K562 (cell line): ENCODE measurements at regions not wholly inside any gene's neighbourhood (a gene's known extent, or its start where the extent isn't known, plus 50 kb on each side); places are given as distances from the start of the nearest gene placed in this dataset.

Experiments
- CTCF ChIP-seq, 3 experiments: IDR thresholded peaks in 2 of 3; conservative IDR thresholded peaks in 1 of 3; 2 replicates each; pipeline ENCODE4 v1.5.1; 2011 to 2012; ENCODE audit warnings: low read length in 3 of 3, mild to moderate bottlenecking in 3 of 3, control low read depth in 2 of 3, improper control_type of control experiment in 1 of 3, inconsistent platforms in 1 of 3, low read depth in 1 of 3, mixed read lengths in 1 of 3, moderate library complexity in 1 of 3; ENCODE audit not compliant: insufficient read depth in 2 of 3
- MXI1 ChIP-seq: IDR thresholded peaks from 2 replicates; pipeline ENCODE4 v1.6.1; 2011; ENCODE audit warnings: low read depth, mild to moderate bottlenecking, improper control_type of control experiment, low read length
- POLR2A ChIP-seq: fragments of 450-650 bp; conservative IDR thresholded peaks from 2 replicates; pipeline ENCODE4 v1.6.1; 2016
- ZNF121 ChIP-seq: sonication (generic); formaldehyde crosslinking; conservative IDR thresholded peaks from 2 replicates; pipeline ENCODE4 v1.8.0; 2022; ENCODE audit warnings: missing genetic modification reagents
- ZSCAN32 ChIP-seq: fragments of 450-650 bp; formaldehyde crosslinking; IDR thresholded peaks from 2 replicates; pipeline ENCODE4 v1.4.0; 2020; ENCODE audit warnings: mild to moderate bottlenecking, moderate library complexity
- TF ChIP-seq, protein P1 (sequence below): sonication (generic); formaldehyde crosslinking; IDR thresholded peaks from 2 replicates; pipeline ENCODE4 v1.9.0; 2022; ENCODE audit warnings: mild to moderate bottlenecking, missing genetic modification reagents
- TF ChIP-seq, protein P2 (sequence below): sonication (generic); formaldehyde crosslinking; IDR thresholded peaks from 2 replicates; pipeline ENCODE4 v1.8.1; 2023; ENCODE audit warnings: mild to moderate bottlenecking, missing genetic modification reagents
- TF ChIP-seq, protein P3 (sequence below), 2 experiments: fragments of 450-650 bp in 1 of 2; sonication (generic) in 1 of 2; formaldehyde crosslinking in 1 of 2; IDR thresholded peaks in 1 of 2; conservative IDR thresholded peaks in 1 of 2; 2 replicates each; pipeline versions ENCODE4 v1.6.1 to v1.8.1; 2016 to 2023; ENCODE audit warnings: mild to moderate bottlenecking in 2 of 2, moderate library complexity in 2 of 2, inconsistent platforms in 1 of 2, missing genetic modification reagents in 1 of 2
- TF ChIP-seq, protein P4 (sequence below): fragments of 450-650 bp; IDR thresholded peaks from 2 replicates; pipeline ENCODE4 v1.6.1; 2016; ENCODE audit warnings: antibody characterized with exemption

DNA sequence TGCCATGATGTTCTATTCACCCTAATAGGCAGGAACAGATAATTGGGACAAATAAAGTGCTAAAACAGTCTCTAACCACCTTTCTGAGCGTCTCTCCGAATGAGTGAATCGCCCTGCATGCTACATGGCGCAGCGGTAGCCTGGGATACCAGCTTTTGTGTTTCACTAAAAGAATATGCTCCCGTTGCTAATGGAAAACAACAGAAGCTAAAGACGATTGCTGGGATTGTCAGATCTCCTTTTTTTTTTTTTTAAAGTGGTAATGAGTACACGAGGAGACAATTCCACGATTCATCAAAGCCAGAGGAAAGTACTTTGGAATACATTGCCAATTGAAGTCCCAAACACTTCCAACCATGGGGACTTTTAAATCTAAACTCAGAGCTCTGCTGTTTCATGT lies 1815.3 kb upstream of the CELF4 start:
- TF ChIP-seq CTCF (IDR thresholded peaks at IDR 0.05 in 2 of 3, conservative IDR thresholded peaks at IDR 0.05 in 1 of 3; ENCODE audit: insufficient read depth in 2 of 3, low read depth in 1 of 3, low read length in 3 of 3): no peak
- no peak for TF ChIP-seq ZNF121 (CRISPR knock-in tag)
- TF ChIP-seq, protein P1, sequence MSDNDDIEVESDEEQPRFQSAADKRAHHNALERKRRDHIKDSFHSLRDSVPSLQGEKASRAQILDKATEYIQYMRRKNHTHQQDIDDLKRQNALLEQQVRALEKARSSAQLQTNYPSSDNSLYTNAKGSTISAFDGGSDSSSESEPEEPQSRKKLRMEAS (CRISPR knock-in tag): no peak
- TF ChIP-seq ZSCAN32 (CRISPR knock-in tag): no peak
- TF ChIP-seq, protein P2, sequence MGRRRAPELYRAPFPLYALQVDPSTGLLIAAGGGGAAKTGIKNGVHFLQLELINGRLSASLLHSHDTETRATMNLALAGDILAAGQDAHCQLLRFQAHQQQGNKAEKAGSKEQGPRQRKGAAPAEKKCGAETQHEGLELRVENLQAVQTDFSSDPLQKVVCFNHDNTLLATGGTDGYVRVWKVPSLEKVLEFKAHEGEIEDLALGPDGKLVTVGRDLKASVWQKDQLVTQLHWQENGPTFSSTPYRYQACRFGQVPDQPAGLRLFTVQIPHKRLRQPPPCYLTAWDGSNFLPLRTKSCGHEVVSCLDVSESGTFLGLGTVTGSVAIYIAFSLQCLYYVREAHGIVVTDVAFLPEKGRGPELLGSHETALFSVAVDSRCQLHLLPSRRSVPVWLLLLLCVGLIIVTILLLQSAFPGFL: no peak
- TF ChIP-seq, protein P3, sequence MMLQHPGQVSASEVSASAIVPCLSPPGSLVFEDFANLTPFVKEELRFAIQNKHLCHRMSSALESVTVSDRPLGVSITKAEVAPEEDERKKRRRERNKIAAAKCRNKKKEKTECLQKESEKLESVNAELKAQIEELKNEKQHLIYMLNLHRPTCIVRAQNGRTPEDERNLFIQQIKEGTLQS (IDR thresholded peaks at IDR 0.05): no peak
- TF ChIP-seq, protein P3 (CRISPR knock-in tag; conservative IDR thresholded peaks at IDR 0.05): no peak
- TF ChIP-seq, protein P4, sequence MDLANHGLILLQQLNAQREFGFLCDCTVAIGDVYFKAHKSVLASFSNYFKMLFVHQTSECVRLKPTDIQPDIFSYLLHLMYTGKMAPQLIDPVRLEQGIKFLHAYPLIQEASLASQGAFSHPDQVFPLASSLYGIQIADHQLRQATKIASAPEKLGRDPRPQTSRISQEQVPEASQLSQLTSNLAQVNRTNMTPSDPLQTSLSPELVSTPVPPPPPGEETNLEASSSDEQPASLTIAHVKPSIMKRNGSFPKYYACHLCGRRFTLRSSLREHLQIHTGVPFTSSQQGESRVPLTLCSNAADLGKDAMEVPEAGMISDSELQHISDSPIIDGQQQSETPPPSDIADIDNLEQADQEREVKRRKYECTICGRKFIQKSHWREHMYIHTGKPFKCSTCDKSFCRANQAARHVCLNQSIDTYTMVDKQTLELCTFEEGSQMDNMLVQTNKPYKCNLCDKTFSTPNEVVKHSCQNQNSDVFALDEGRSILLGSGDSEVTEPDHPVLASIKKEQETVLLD: no peak
- TF ChIP-seq POLR2A: no peak
- TF ChIP-seq MXI1: no peak
